ENCODE measurements at regions not wholly inside any gene's neighbourhood (a gene's known extent, or its start where the extent isn't known, plus 50 kb on each side); places are given as distances from the start of the nearest gene placed in this dataset.

GRCh38 chr22:49418341-49418894, 409.3 kb downstream of the BRD1 start:
- Histone ChIP-seq H3K4me3 (ENCODE audit: low read depth, low read length) (no peak overlapping the region), H3K36me3 (ENCODE audit: control insufficient read depth in 2 of 2, insufficient read depth in 1 of 2, low read length in 2 of 2) (no peaks in the 10 kb centered on the region), H3K4me1 (ENCODE audit: control insufficient read depth, insufficient read depth, low read length) (no peaks in the 10 kb centered on the region), H3K9me3 (ENCODE audit: control insufficient read depth, insufficient read depth, low read depth, low read length) (no peaks in the 10 kb centered on the region), H3K27ac (ENCODE audit: extremely low read depth, low read depth, low read length) (no peak overlapping the region)
- TF ChIP-seq KLF16 (tag by site-specific recombination; IDR thresholded peaks at IDR 0.05) (no peak), TSHZ1 (tag by site-specific recombination; IDR thresholded peaks at IDR 0.05; ENCODE audit: borderline replicate concordance) (no peak), ZNF398 (tag by site-specific recombination; IDR thresholded peaks at IDR 0.05) (no peak), ZNF791 (tag by site-specific recombination; IDR thresholded peaks at IDR 0.05) (no peak), ZNF785 (tag by site-specific recombination; IDR thresholded peaks at IDR 0.05) (no peak), ATF2 (tag by site-specific recombination; IDR thresholded peaks at IDR 0.05; ENCODE audit: low read depth) (no peak), ZNF707 (tag by site-specific recombination; IDR thresholded peaks at IDR 0.05) (no peak), ZNF600 (tag by site-specific recombination; IDR thresholded peaks at IDR 0.05) (no peak), ZNF184 (tag by site-specific recombination; IDR thresholded peaks at IDR 0.05) (no peak), ZNF843 (tag by site-specific recombination; IDR thresholded peaks at IDR 0.05) (no peak), ZFP37 (tag by site-specific recombination; IDR thresholded peaks at IDR 0.05) (no peak), ZNF302 (tag by site-specific recombination; IDR thresholded peaks at IDR 0.05; ENCODE audit: low read depth) (no peak)
- ChIA-PET POLR2A (no interaction called here), CTCF (no interaction called here)

- Histone ChIP-seq H3K4me3 (ENCODE audit: low read depth, low read length) (no peak overlapping the region), H3K36me3 (ENCODE audit: control insufficient read depth in 2 of 2, insufficient read depth in 1 of 2, low read length in 2 of 2) (no peaks in the 10 kb centered on the region), H3K4me1 (ENCODE audit: control insufficient read depth, insufficient read depth, low read length) (no peaks in the 10 kb centered on the region), H3K27ac (ENCODE audit: extremely low read depth, low read depth, low read length) (no peak overlapping the region), H3K9me3 (ENCODE audit: control insufficient read depth, insufficient read depth, low read depth, low read length) (no peaks in the 10 kb centered on the region)
- ChIA-PET POLR2A (no interaction called here), CTCF (no interaction called here)
- TF ChIP-seq ZSCAN5A (tag by site-specific recombination; IDR thresholded peaks at IDR 0.05) (no peak), ZNF2 (tag by site-specific recombination; IDR thresholded peaks at IDR 0.05) (no peak), KLF7 (tag by site-specific recombination; IDR thresholded peaks at IDR 0.05; ENCODE audit: borderline replicate concordance) (no peak), ZNF426 (tag by site-specific recombination; IDR thresholded peaks at IDR 0.05) (no peak), ZNF843 (tag by site-specific recombination; IDR thresholded peaks at IDR 0.05) (no peak), PBX3 (CRISPR knock-in tag; IDR thresholded peaks at IDR 0.05) (no peak), KLF10 (tag by site-specific recombination; IDR thresholded peaks at IDR 0.05) (no peak), ZNF785 (tag by site-specific recombination; IDR thresholded peaks at IDR 0.05) (no peak), ZNF791 (tag by site-specific recombination; IDR thresholded peaks at IDR 0.05) (no peak), ZBTB20 (tag by site-specific recombination; IDR thresholded peaks at IDR 0.05) (no peak), HOXC10 (CRISPR knock-in tag; IDR thresholded peaks at IDR 0.05) (no peak), ZNF175 (tag by site-specific recombination; IDR thresholded peaks at IDR 0.05) (no peak), MYNN (tag by site-specific recombination; IDR thresholded peaks at IDR 0.05; ENCODE audit: borderline replicate concordance) (no peak), ZNF266 (tag by site-specific recombination; IDR thresholded peaks at IDR 0.05; ENCODE audit: low read depth) (no peak), ZNF239 (tag by site-specific recombination; IDR thresholded peaks at IDR 0.05) (no peak)
These were observed 409.8 kb downstream of the BRD1 start for GRCh38 chr22:49417833-49418232.
